ENCODE measurements at regions not wholly inside any gene's neighbourhood (a gene's known extent, or its start where the extent isn't known, plus 50 kb on each side); places are given as distances from the start of the nearest gene placed in this dataset.
A peak's percentile ranks its signal among the peaks of the same experiment; 100 is the strongest.

DNA sequence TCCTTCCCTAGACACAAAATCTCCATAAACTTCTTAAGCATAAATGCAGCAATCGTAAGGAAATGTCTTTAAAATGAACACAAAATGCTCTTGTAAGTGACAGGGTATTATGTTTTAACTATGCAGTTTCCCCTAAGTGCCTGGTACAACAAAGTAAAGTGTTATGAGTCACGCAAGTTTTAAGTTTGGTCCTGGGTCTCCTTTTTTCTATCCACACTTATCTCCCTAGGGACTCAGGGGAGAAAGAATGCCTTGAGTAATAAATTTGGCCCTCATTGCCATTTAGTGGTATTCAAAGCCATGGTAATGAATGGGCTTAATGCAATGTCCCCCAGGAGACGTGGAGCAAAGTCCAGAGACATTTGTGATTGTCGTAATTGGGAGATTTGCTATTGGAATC lies 149.1 kb downstream of the MAGEB17 start:
- H3K9me3 Mint-ChIP-seq, result no peaks in the 10 kb centered on the region
- TF ChIP-seq, protein P1, sequence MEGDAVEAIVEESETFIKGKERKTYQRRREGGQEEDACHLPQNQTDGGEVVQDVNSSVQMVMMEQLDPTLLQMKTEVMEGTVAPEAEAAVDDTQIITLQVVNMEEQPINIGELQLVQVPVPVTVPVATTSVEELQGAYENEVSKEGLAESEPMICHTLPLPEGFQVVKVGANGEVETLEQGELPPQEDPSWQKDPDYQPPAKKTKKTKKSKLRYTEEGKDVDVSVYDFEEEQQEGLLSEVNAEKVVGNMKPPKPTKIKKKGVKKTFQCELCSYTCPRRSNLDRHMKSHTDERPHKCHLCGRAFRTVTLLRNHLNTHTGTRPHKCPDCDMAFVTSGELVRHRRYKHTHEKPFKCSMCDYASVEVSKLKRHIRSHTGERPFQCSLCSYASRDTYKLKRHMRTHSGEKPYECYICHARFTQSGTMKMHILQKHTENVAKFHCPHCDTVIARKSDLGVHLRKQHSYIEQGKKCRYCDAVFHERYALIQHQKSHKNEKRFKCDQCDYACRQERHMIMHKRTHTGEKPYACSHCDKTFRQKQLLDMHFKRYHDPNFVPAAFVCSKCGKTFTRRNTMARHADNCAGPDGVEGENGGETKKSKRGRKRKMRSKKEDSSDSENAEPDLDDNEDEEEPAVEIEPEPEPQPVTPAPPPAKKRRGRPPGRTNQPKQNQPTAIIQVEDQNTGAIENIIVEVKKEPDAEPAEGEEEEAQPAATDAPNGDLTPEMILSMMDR (IDR thresholded peaks at IDR 0.05), result no peak
- no peak overlapping the region for H3K4me3 Mint-ChIP-seq
- no peak for DNase-seq
- peaks cover 20% of the 10 kb centered on the region for H3K4me1 Mint-ChIP-seq (ENCODE audit: low read depth)
- H3K36me3 Mint-ChIP-seq (ENCODE audit: low read depth), result no peaks in the 10 kb centered on the region
- H3K27ac Mint-ChIP-seq, result no peak overlapping the region
- H3K27me3 Mint-ChIP-seq (ENCODE audit: insufficient read depth), result peaks cover 2% of the 10 kb centered on the region; the same call in 1 of the 2 replicates

DNA sequence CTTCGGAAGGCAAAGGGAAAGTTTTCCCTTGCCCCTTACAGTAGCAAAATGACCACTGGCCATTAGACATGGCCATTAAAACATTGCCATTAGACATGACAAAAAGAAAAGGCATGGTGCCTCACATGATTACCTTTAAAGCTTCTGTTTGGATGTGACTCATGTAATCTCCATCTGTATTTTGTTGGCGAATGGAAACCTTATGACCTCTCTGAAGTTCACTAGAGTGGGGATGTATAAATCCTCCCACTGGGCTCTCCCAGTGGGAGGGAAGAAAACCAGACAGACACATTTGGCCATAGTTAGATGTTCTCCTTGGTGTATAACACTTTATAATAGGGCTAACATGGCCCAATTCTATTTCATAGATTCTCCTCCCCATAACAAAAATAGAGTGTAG lies 152.6 kb downstream of the MAGEB17 start:
- TF ChIP-seq, protein P1 (IDR thresholded peaks at IDR 0.05), result no peak
- Mint-ChIP-seq H3K4me3 (no peak overlapping the region; the same call in 1 of the 2 replicates), H3K9me3 (no peaks in the 10 kb centered on the region), H3K27ac (peak overlapping the region; percentile 77), H3K4me1 (ENCODE audit: low read depth) (peaks cover 20% of the 10 kb centered on the region), H3K27me3 (ENCODE audit: insufficient read depth) (peaks cover 2% of the 10 kb centered on the region; the same call in 1 of the 2 replicates), H3K36me3 (ENCODE audit: low read depth) (no peaks in the 10 kb centered on the region; the same call in 1 of the 2 replicates)
- peak; percentile 25 for DNase-seq

DNA sequence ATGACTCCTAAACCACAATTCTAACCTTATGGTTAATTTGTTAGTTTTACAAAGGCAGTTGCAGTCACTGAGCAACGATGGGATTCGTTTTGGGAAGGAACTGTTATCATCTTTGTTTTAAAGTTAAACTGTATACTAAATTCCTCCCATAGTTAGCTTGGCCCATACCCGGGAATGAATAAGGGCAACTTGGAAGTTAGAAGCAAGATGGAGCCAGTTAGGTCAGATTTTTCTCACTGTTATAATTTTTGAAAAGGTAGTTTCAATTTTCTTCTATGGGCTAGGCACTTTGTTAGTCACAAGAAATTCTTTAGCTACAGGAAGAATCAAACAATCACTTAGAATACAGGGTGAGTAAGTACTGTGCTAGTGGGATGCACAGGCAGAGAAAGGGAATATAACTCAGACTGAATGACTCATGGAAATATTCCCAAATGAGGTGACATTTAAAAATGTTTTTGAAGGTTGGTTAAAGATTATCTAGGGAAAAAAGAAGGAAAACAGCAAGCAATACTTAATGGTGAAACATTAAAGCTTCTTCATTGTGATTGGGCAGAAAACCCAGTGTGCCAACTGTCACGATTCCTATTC lies 153.6 kb downstream of the MAGEB17 start:
- H3K4me1 Mint-ChIP-seq (ENCODE audit: low read depth), result peaks cover 20% of the 10 kb centered on the region
- H3K36me3 Mint-ChIP-seq (ENCODE audit: low read depth), result no peaks in the 10 kb centered on the region; the same call in 1 of the 2 replicates
- H3K27me3 Mint-ChIP-seq (ENCODE audit: insufficient read depth), result peaks cover 2% of the 10 kb centered on the region; the same call in 1 of the 2 replicates
- no peaks in the 10 kb centered on the region for H3K9me3 Mint-ChIP-seq
- peak overlapping the region; percentile 77 for H3K27ac Mint-ChIP-seq
- TF ChIP-seq, protein P1 (IDR thresholded peaks at IDR 0.05), result no peak
- DNase-seq, result peak; percentile 47
- peak overlapping the region; percentile 62; the same call in 1 of the 2 replicates for H3K4me3 Mint-ChIP-seq

DNA sequence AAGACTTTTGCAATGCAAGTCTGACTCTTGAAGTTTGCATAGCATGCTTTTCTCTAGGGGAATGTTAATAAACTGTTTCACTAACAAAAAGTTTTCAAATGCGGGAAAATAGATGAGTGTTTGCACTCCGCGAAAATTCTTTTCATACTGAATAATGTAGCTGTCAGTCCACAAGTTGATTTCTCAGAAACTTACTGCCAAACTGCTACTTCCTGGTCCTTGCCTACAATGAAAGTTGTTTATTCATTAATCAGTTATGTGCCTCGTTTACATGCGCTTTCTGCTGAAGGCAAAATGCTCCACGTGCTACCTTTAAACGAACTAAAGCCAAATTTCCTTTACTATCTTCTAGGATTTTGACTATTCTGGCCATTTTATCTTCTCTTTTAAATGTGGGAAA lies 166.2 kb downstream of the MAGEB17 start:
- Mint-ChIP-seq H3K27ac (no peak overlapping the region), H3K27me3 (ENCODE audit: insufficient read depth) (peaks cover 6% of the 10 kb centered on the region), H3K36me3 (ENCODE audit: low read depth) (no peaks in the 10 kb centered on the region), H3K9me3 (no peaks in the 10 kb centered on the region), H3K4me1 (ENCODE audit: low read depth) (no peaks in the 10 kb centered on the region), H3K4me3 (no peak overlapping the region)
- TF ChIP-seq, protein P1 (IDR thresholded peaks at IDR 0.05), result no peak
- no peak for DNase-seq

DNA sequence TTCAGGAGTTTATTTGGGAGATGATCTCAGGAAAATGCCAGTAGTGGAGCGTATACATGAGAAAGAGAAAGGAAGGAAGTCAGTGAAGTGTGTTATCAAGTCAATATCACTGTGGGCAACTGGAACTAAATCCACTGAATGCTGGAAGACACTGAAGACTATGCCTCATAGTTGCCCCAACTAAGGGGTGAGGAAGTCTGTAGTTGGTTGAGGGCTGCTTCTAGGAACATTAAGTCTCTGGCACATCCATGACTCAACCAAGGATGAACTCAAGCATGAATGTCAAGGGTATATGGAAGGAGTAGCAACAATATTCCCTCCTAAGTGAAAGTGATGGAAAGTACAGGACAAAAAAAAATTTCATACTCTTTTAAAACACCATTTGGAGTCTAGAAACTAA lies 167.9 kb downstream of the MAGEB17 start:
- peaks cover 6% of the 10 kb centered on the region for H3K27me3 Mint-ChIP-seq (ENCODE audit: insufficient read depth)

More for the DNA sequence above, 167.9 kb downstream of the MAGEB17 start:
- H3K36me3 Mint-ChIP-seq (ENCODE audit: low read depth), result no peaks in the 10 kb centered on the region
- no peak overlapping the region for H3K4me3 Mint-ChIP-seq
- no peak overlapping the region for H3K27ac Mint-ChIP-seq
- H3K9me3 Mint-ChIP-seq, result no peaks in the 10 kb centered on the region
- TF ChIP-seq, protein P1 (IDR thresholded peaks at IDR 0.05), result no peak
- H3K4me1 Mint-ChIP-seq (ENCODE audit: low read depth), result no peaks in the 10 kb centered on the region
- DNase-seq, result no peak
